ENCODE measurements at regions not wholly inside any gene's neighbourhood (a gene's known extent, or its start where the extent isn't known, plus 50 kb on each side); places are given as distances from the start of the nearest gene placed in this dataset.
"Not testable (repeated sequence)": the region's sequence is repeated elsewhere in the genome, so short reads cannot be mapped to it uniquely, and the experiment has no call there.

DNA sequence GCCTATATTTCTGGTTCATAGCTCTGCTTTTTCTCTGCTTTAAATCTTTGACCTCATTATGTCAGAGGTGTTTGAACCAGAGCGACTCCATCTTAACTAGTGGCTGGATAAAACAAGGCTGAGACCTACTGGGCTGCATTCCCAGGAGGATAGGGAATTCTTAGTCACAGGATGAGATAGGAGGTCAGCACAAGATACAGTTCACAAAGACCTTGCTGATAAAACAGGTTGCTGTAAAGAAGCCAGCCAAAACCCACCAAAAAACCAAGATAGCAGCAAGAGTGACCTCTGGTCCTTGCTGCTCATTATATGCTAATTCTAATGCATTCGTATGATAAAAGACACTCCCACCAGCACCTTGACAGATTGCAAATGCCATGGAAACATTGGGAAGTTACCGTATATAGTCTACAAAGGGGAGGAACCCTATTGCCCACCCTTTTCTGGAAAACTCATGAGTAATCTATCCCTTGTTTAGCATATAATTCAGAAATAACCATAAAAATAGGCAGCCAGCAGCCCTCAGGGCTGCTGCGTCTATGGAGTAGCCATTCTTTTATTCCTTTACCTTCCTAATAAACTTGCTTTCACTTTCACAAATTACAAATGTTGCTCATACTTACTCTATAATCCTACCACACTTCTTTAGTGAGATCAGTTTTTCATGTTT, 193.9 kb downstream of the NAF1 start:
- H3K9me3 ChIP-seq = no peaks in the 10 kb centered on the region
- H3K4me1 ChIP-seq = no peaks in the 10 kb centered on the region
- DNase-seq (ENCODE audit: low spot score in 2 of 2) = no peak
- H3K27me3 ChIP-seq = peaks cover 3% of the 10 kb centered on the region
- no peaks in the 10 kb centered on the region for H3K36me3 ChIP-seq
- TF ChIP-seq EP300 (IDR thresholded peaks at IDR 0.05) = no peak
- TF ChIP-seq, protein P1, sequence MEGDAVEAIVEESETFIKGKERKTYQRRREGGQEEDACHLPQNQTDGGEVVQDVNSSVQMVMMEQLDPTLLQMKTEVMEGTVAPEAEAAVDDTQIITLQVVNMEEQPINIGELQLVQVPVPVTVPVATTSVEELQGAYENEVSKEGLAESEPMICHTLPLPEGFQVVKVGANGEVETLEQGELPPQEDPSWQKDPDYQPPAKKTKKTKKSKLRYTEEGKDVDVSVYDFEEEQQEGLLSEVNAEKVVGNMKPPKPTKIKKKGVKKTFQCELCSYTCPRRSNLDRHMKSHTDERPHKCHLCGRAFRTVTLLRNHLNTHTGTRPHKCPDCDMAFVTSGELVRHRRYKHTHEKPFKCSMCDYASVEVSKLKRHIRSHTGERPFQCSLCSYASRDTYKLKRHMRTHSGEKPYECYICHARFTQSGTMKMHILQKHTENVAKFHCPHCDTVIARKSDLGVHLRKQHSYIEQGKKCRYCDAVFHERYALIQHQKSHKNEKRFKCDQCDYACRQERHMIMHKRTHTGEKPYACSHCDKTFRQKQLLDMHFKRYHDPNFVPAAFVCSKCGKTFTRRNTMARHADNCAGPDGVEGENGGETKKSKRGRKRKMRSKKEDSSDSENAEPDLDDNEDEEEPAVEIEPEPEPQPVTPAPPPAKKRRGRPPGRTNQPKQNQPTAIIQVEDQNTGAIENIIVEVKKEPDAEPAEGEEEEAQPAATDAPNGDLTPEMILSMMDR (IDR thresholded peaks at IDR 0.05) = no peak
- H3K27ac ChIP-seq = no peak overlapping the region
- WGBS = 82% methylated on average over 4 of the region's 4 CpGs
- H3K4me3 ChIP-seq = no peak overlapping the region

DNA sequence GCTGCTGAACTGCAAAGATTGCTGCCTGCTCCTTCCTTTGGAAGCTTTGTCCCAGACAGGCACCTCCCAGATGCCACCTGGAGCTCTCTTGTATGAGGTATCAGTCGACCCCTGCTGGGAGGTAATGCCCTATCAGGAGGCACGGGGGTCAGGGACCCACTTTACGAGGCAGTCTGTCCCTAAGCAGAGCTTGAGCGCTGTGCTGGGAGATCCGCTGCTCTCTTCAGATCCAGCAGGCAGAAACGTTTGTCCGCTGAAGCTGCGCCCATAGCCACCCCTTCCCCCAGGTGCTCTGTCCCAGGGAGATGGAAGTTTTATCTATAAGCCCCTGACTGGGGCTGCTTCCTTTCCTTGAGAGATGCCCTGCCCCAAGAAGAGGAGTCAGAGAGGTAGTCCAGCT, 197.5 kb downstream of the NAF1 start:
- TF ChIP-seq EP300 (IDR thresholded peaks at IDR 0.05) (no peak), POLR2AphosphoS5 (IDR thresholded peaks at IDR 0.05) (no peak), POLR2A (IDR thresholded peaks at IDR 0.05) (no peak)
- TF ChIP-seq, protein P1 (IDR thresholded peaks at IDR 0.05) = no peak
- H3K4me3 ChIP-seq = no peak overlapping the region
- no peaks in the 10 kb centered on the region for H3K4me1 ChIP-seq
- H3K36me3 ChIP-seq = no peaks in the 10 kb centered on the region
- no peak overlapping the region for H3K27ac ChIP-seq
- H3K9me3 ChIP-seq = peaks cover 3% of the 10 kb centered on the region
- peaks cover 3% of the 10 kb centered on the region for H3K27me3 ChIP-seq
- DNase-seq (ENCODE audit: low spot score in 2 of 2) = no peak
- WGBS = 86% methylated on average over 3 of the region's 8 CpGs

DNA sequence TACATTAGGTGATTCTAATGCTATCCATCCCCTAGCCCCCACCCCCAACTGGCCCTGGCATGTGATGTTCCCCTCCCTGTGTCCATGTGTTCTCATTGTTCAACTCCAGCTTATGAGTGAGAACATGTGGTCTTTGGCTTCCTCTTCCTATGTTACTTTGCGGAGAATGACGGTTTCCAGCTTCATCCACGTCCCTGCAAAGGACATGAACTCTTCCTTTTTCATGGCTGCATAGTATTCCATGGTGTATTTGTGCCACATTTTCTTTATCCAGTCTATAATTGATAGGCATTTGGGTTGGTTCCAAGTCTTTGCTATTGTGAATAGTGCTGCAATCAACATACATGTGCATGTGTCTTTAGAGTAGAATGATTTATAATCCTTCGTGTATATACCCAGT, 200.7 kb downstream of the NAF1 start:
- not testable (repeated sequence) for DNase-seq (ENCODE audit: low spot score in 2 of 2); H3K27me3 ChIP-seq; H3K27ac ChIP-seq; H3K4me3 ChIP-seq; H3K36me3 ChIP-seq; H3K9me3 ChIP-seq; H3K4me1 ChIP-seq
- 92% methylated on average over 4 of the region's 4 CpGs for WGBS

DNA sequence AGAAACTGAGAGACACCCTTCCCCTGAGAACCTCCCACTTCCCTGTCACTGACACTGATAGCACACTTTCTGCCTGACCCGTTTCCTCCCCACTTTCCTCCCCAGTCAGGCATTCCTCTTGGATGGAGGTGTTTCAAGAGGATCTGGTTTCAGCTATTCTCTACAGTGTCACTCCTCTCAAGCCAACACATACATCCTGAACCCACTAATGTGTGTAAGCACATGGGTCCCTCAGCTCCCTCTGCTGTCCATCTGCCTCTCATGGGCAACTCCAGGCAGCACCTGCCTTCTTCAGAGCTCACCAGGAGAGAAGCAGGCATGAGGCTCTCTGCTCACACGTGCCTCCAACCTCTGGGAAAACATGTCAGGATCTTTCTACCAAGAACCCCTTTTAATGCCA, 207.6 kb downstream of the NAF1 start:
- Histone ChIP-seq H3K27ac (no peak overlapping the region), H3K4me1 (no peaks in the 10 kb centered on the region), H3K27me3 (no peaks in the 10 kb centered on the region), H3K36me3 (no peaks in the 10 kb centered on the region), H3K9me3 (no peaks in the 10 kb centered on the region), H3K4me3 (no peak overlapping the region)
- no peak for TF ChIP-seq EP300 (IDR thresholded peaks at IDR 0.05)
- no peak for TF ChIP-seq POLR2AphosphoS5 (IDR thresholded peaks at IDR 0.05)
- TF ChIP-seq, protein P1 (IDR thresholded peaks at IDR 0.05) = no peak
- TF ChIP-seq POLR2A (IDR thresholded peaks at IDR 0.05) = no peak
- no peak for DNase-seq (ENCODE audit: low spot score in 2 of 2)
- WGBS = 54% methylated on average over 2 of the region's 2 CpGs

DNA sequence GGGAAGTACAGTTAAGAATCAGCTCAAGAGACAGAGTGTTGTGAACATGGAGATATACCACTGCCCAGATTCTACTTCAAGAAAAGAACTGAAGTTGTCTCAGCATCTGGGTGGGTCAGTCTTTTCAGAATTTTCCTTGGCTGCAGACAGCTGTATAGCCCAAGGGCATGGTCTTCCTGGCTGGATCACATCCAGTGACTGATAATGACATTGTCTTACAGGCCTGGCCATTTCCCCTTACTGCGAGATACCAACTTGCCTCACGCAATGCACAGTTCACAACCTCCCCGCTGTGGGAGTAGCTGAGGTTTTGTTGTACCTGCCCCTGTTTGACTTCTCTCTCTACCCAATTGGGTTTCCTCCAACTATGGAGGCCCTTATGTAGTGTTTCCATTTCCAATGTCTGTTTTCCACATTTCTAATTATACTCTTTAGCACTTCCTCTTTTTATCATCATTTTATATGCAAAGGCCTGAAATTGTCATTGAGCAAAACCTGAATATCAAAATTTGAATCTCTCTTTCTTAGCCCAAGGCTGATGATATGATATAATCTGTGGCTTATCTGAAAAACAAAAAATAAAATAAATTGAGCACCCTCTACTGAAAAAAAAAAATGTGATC, 209.1 kb downstream of the NAF1 start:
- no peak for DNase-seq (ENCODE audit: low spot score in 2 of 2)
- no peak overlapping the region for H3K4me3 ChIP-seq
- TF ChIP-seq POLR2A (IDR thresholded peaks at IDR 0.05) (no peak), EP300 (IDR thresholded peaks at IDR 0.05) (no peak), POLR2AphosphoS5 (IDR thresholded peaks at IDR 0.05) (no peak)
- TF ChIP-seq, protein P1 (IDR thresholded peaks at IDR 0.05) = no peak
- no peaks in the 10 kb centered on the region for H3K36me3 ChIP-seq
- no peak overlapping the region for H3K27ac ChIP-seq
- H3K27me3 ChIP-seq = no peaks in the 10 kb centered on the region
- H3K4me1 ChIP-seq = no peaks in the 10 kb centered on the region
- no peaks in the 10 kb centered on the region for H3K9me3 ChIP-seq
- 92% methylated on average over 3 of the region's 3 CpGs for WGBS

DNA sequence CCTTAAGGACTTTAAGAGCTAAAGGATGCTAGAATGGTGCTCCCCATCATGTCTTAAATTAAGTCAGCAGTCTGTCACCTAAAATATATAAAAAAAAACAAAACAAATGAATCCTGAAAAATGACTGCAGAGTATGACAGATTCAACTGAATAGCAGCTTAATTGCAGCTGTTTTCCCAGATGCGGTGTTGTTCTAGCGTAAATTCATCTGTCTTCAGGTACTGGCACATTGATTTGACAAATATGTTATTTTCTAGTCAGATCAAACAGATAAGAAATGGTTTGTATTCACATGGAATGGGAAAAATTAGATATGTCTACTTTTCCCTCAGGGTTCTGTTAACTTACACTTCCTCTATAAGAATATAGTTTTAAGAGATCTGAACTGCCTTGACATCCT, 211.7 kb downstream of the NAF1 start:
- H3K27me3 ChIP-seq = no peaks in the 10 kb centered on the region
- no peaks in the 10 kb centered on the region for H3K4me1 ChIP-seq
- TF ChIP-seq EP300 (IDR thresholded peaks at IDR 0.05) (no peak), POLR2AphosphoS5 (IDR thresholded peaks at IDR 0.05) (no peak), POLR2A (IDR thresholded peaks at IDR 0.05) (no peak)
- TF ChIP-seq, protein P1 (IDR thresholded peaks at IDR 0.05) = no peak
- H3K9me3 ChIP-seq = no peaks in the 10 kb centered on the region
- H3K27ac ChIP-seq = no peak overlapping the region
- H3K36me3 ChIP-seq = no peaks in the 10 kb centered on the region
- WGBS = 53% methylated on average over 2 of the region's 2 CpGs
- no peak for DNase-seq (ENCODE audit: low spot score in 2 of 2)
- no peak overlapping the region for H3K4me3 ChIP-seq
